ENCODE measurements at regions not wholly inside any gene's neighbourhood (a gene's known extent, or its start where the extent isn't known, plus 50 kb on each side); places are given as distances from the start of the nearest gene placed in this dataset.

DNA sequence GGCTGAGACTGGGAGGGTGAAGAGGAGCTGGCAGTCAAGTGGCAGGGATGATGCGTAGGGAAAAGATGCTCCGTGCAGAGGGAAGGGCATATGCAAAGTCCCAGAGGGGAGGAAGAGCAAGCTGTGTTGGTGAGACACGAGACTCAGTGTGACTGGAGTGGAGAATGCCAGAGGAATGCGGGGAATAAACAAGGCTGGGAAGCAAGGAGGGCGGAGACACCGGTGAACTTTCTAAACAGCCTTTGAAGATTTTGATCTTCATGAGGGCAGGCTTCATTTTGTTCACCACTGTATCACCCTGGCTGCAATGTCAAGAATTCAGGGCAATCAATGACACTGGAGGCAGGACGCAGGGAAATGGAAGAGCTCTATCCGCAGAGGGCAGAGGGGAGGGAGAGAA lies 535.8 kb downstream of the FUT8 start:
- H3K79me2 ChIP-seq (ENCODE audit: insufficient read depth, low read depth): no peaks in the 10 kb centered on the region
- no peak overlapping the region for H3K4me3 ChIP-seq (IDR thresholded peaks at IDR 0.05; ENCODE audit: insufficient read depth, low read depth, low read length)
- H3K27ac ChIP-seq: no peak overlapping the region
- H3K4me1 ChIP-seq (ENCODE audit: low read depth, poor library complexity, severe bottlenecking): no peaks in the 10 kb centered on the region
- H3K36me3 ChIP-seq (ENCODE audit: insufficient read depth): no peaks in the 10 kb centered on the region
- H4K20me1 ChIP-seq (ENCODE audit: insufficient read depth): no peaks in the 10 kb centered on the region
- H3K27me3 ChIP-seq (ENCODE audit: insufficient read depth, low read depth): no peaks in the 10 kb centered on the region
- TF ChIP-seq CTCF (conservative IDR thresholded peaks at IDR 0.05; ENCODE audit: low read depth, low read length): no peak
- no peak overlapping the region for H3K4me2 ChIP-seq
- no peak overlapping the region for H2AFZ ChIP-seq (ENCODE audit: low read depth)
- H3K9ac ChIP-seq: no peak overlapping the region

- H2AFZ ChIP-seq (ENCODE audit: low read depth): no peak overlapping the region
- H3K27ac ChIP-seq: no peak overlapping the region
- no peaks in the 10 kb centered on the region for H3K36me3 ChIP-seq (ENCODE audit: insufficient read depth)
- no peaks in the 10 kb centered on the region for H3K79me2 ChIP-seq (ENCODE audit: insufficient read depth, low read depth)
- H3K4me2 ChIP-seq: no peak overlapping the region
- H3K4me1 ChIP-seq (ENCODE audit: low read depth, poor library complexity, severe bottlenecking): no peaks in the 10 kb centered on the region
- no peaks in the 10 kb centered on the region for H4K20me1 ChIP-seq (ENCODE audit: insufficient read depth)
- no peak overlapping the region for H3K9ac ChIP-seq
- no peak for TF ChIP-seq CTCF (conservative IDR thresholded peaks at IDR 0.05; ENCODE audit: low read depth, low read length)
- H3K27me3 ChIP-seq (ENCODE audit: insufficient read depth, low read depth): no peaks in the 10 kb centered on the region
- no peak overlapping the region for H3K4me3 ChIP-seq (IDR thresholded peaks at IDR 0.05; ENCODE audit: insufficient read depth, low read depth, low read length)
Observed at GRCh38 chr14:65949711-65950516, 536.3 kb upstream of the CCDC196 start.

- H2AFZ ChIP-seq (ENCODE audit: low read depth): no peak overlapping the region
- H3K4me3 ChIP-seq (IDR thresholded peaks at IDR 0.05; ENCODE audit: insufficient read depth, low read depth, low read length): no peak overlapping the region
- no peak for TF ChIP-seq CTCF (conservative IDR thresholded peaks at IDR 0.05; ENCODE audit: low read depth, low read length)
- no peaks in the 10 kb centered on the region for H4K20me1 ChIP-seq (ENCODE audit: insufficient read depth)
- no peak overlapping the region for H3K4me2 ChIP-seq
- no peak overlapping the region for H3K9ac ChIP-seq
- no peaks in the 10 kb centered on the region for H3K27me3 ChIP-seq (ENCODE audit: insufficient read depth, low read depth)
- no peaks in the 10 kb centered on the region for H3K79me2 ChIP-seq (ENCODE audit: insufficient read depth, low read depth)
- no peaks in the 10 kb centered on the region for H3K36me3 ChIP-seq (ENCODE audit: insufficient read depth)
- no peaks in the 10 kb centered on the region for H3K4me1 ChIP-seq (ENCODE audit: low read depth, poor library complexity, severe bottlenecking)
- no peak overlapping the region for H3K27ac ChIP-seq
Observed at GRCh38 chr14:65954942-65955341, 531.2 kb upstream of the CCDC196 start.

DNA sequence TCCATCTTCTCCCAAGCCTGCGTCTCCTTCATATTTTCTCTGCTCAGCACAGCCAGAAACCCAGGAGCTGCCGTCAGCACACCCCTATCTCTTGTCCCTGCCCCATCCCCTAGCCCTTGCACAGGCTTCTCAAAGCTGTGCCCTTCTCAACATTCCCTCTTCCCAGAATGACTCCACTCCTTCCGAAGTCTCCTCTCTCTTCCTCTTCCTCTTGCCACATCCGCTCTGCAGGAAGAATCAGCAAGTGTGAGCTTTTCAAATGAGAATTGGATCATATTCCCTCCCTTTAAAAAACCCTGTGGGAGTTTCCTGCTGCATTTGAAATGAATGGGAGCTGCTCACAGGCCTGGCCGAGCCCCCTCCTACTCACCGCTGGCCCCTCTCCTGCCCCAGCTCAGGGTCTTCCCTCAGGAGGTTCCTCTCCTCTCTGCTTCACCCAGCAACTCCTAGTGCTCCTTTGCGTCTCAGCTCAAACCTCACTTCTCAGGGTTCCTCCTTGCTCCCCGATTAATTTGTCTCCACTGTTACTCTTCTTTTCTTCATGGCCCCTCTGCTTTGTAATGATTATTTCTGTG lies 528.5 kb upstream of the CCDC196 start:
- no peak overlapping the region for H3K27ac ChIP-seq
- no peaks in the 10 kb centered on the region for H3K27me3 ChIP-seq (ENCODE audit: insufficient read depth, low read depth)
- H3K4me1 ChIP-seq (ENCODE audit: low read depth, poor library complexity, severe bottlenecking): no peaks in the 10 kb centered on the region
- no peak overlapping the region for H2AFZ ChIP-seq (ENCODE audit: low read depth)
- no peaks in the 10 kb centered on the region for H4K20me1 ChIP-seq (ENCODE audit: insufficient read depth)
- no peak overlapping the region for H3K4me3 ChIP-seq (IDR thresholded peaks at IDR 0.05; ENCODE audit: insufficient read depth, low read depth, low read length)
- no peak overlapping the region for H3K4me2 ChIP-seq
- no peaks in the 10 kb centered on the region for H3K79me2 ChIP-seq (ENCODE audit: insufficient read depth, low read depth)
- H3K36me3 ChIP-seq (ENCODE audit: insufficient read depth): no peaks in the 10 kb centered on the region
- no peak overlapping the region for H3K9ac ChIP-seq
- TF ChIP-seq CTCF (conservative IDR thresholded peaks at IDR 0.05; ENCODE audit: low read depth, low read length): no peak

Measured in KMS-11 (cell line).